ENCODE measurements at regions not wholly inside any gene's neighbourhood (a gene's known extent, or its start where the extent isn't known, plus 50 kb on each side); places are given as distances from the start of the nearest gene placed in this dataset.

- TF ChIP-seq, protein P1, sequence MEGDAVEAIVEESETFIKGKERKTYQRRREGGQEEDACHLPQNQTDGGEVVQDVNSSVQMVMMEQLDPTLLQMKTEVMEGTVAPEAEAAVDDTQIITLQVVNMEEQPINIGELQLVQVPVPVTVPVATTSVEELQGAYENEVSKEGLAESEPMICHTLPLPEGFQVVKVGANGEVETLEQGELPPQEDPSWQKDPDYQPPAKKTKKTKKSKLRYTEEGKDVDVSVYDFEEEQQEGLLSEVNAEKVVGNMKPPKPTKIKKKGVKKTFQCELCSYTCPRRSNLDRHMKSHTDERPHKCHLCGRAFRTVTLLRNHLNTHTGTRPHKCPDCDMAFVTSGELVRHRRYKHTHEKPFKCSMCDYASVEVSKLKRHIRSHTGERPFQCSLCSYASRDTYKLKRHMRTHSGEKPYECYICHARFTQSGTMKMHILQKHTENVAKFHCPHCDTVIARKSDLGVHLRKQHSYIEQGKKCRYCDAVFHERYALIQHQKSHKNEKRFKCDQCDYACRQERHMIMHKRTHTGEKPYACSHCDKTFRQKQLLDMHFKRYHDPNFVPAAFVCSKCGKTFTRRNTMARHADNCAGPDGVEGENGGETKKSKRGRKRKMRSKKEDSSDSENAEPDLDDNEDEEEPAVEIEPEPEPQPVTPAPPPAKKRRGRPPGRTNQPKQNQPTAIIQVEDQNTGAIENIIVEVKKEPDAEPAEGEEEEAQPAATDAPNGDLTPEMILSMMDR (IDR thresholded peaks at IDR 0.05) = no peak
- TF ChIP-seq POLR2A (IDR thresholded peaks at IDR 0.05) = no peak
Measured at GRCh38 chr3:98650971-98651779, 57.8 kb upstream of the CPOX start.
